ENCODE measurements at regions not wholly inside any gene's neighbourhood (a gene's known extent, or its start where the extent isn't known, plus 50 kb on each side); places are given as distances from the start of the nearest gene placed in this dataset.

GRCh38 chr9:38185647-38186403 lies 116.8 kb upstream of the SHB start:
- no peak overlapping the region for H3K9ac ChIP-seq (ENCODE audit: insufficient read length)
- H3K27ac ChIP-seq = no peak overlapping the region
- no peak for TF ChIP-seq POLR2AphosphoS5 (IDR thresholded peaks at IDR 0.05; ENCODE audit: borderline replicate concordance, low read depth, low read length)
- no peak for TF ChIP-seq FOXP2 (optimal IDR thresholded peaks at IDR 0.05; ENCODE audit: control extremely low read depth, extremely low read length, insufficient read depth)
- TF ChIP-seq EZH2 (IDR thresholded peaks at IDR 0.05) = no peak
- no peaks in the 10 kb centered on the region for H3K36me3 ChIP-seq (ENCODE audit: insufficient read depth, low read length)
- DNase-seq (ENCODE audit: low read depth, low spot score) = no peak
- H3K4me3 ChIP-seq = no peak overlapping the region
- H3K9me3 ChIP-seq (ENCODE audit: low read depth, low read length) = no peaks in the 10 kb centered on the region

GRCh38 chr9:38183994-38184568 lies 115.1 kb upstream of the SHB start:
- no peaks in the 10 kb centered on the region for H3K36me3 ChIP-seq (ENCODE audit: insufficient read depth, low read length)
- H3K9ac ChIP-seq (ENCODE audit: insufficient read length) = no peak overlapping the region
- H3K9me3 ChIP-seq (ENCODE audit: low read depth, low read length) = no peaks in the 10 kb centered on the region
- H3K27ac ChIP-seq = no peak overlapping the region
- TF ChIP-seq FOXP2 (optimal IDR thresholded peaks at IDR 0.05; ENCODE audit: control extremely low read depth, extremely low read length, insufficient read depth) (no peak), EZH2 (IDR thresholded peaks at IDR 0.05) (no peak), POLR2AphosphoS5 (IDR thresholded peaks at IDR 0.05; ENCODE audit: borderline replicate concordance, low read depth, low read length) (no peak)
- no peak for DNase-seq (ENCODE audit: low read depth, low spot score)
- H3K4me3 ChIP-seq = no peak overlapping the region

GRCh38 chr9:38182321-38182720 lies 113.3 kb upstream of the SHB start:
- no peaks in the 10 kb centered on the region for H3K9me3 ChIP-seq (ENCODE audit: low read depth, low read length)
- H3K4me3 ChIP-seq = no peak overlapping the region
- TF ChIP-seq POLR2AphosphoS5 (IDR thresholded peaks at IDR 0.05; ENCODE audit: borderline replicate concordance, low read depth, low read length) = no peak
- no peak for TF ChIP-seq EZH2 (IDR thresholded peaks at IDR 0.05)
- TF ChIP-seq FOXP2 (optimal IDR thresholded peaks at IDR 0.05; ENCODE audit: control extremely low read depth, extremely low read length, insufficient read depth) = no peak
- H3K27ac ChIP-seq = no peak overlapping the region
- H3K9ac ChIP-seq (ENCODE audit: insufficient read length) = no peak overlapping the region
- no peak for DNase-seq (ENCODE audit: low read depth, low spot score)
- H3K36me3 ChIP-seq (ENCODE audit: insufficient read depth, low read length) = no peaks in the 10 kb centered on the region

GRCh38 chr9:38181866-38182265 lies 112.8 kb upstream of the SHB start:
- no peak for DNase-seq (ENCODE audit: low read depth, low spot score)
- no peak overlapping the region for H3K27ac ChIP-seq
- no peak overlapping the region for H3K4me3 ChIP-seq
- no peaks in the 10 kb centered on the region for H3K36me3 ChIP-seq (ENCODE audit: insufficient read depth, low read length)
- no peak overlapping the region for H3K9ac ChIP-seq (ENCODE audit: insufficient read length)
- TF ChIP-seq POLR2AphosphoS5 (IDR thresholded peaks at IDR 0.05; ENCODE audit: borderline replicate concordance, low read depth, low read length) (no peak), FOXP2 (optimal IDR thresholded peaks at IDR 0.05; ENCODE audit: control extremely low read depth, extremely low read length, insufficient read depth) (no peak), EZH2 (IDR thresholded peaks at IDR 0.05) (no peak)
- H3K9me3 ChIP-seq (ENCODE audit: low read depth, low read length) = no peaks in the 10 kb centered on the region

- no peak for DNase-seq (ENCODE audit: low read depth, low spot score)
- TF ChIP-seq FOXP2 (optimal IDR thresholded peaks at IDR 0.05; ENCODE audit: control extremely low read depth, extremely low read length, insufficient read depth) = no peak
- TF ChIP-seq POLR2AphosphoS5 (IDR thresholded peaks at IDR 0.05; ENCODE audit: borderline replicate concordance, low read depth, low read length) = no peak
- no peak for TF ChIP-seq EZH2 (IDR thresholded peaks at IDR 0.05)
Measured at GRCh38 chr9:38181232-38181631, 112.2 kb upstream of the SHB start.

GRCh38 chr9:38180656-38181055 lies 111.6 kb upstream of the SHB start:
- no peak overlapping the region for H3K4me3 ChIP-seq
- no peak for DNase-seq (ENCODE audit: low read depth, low spot score)
- H3K9ac ChIP-seq (ENCODE audit: insufficient read length) = no peak overlapping the region
- TF ChIP-seq POLR2AphosphoS5 (IDR thresholded peaks at IDR 0.05; ENCODE audit: borderline replicate concordance, low read depth, low read length) (no peak), FOXP2 (optimal IDR thresholded peaks at IDR 0.05; ENCODE audit: control extremely low read depth, extremely low read length, insufficient read depth) (no peak), EZH2 (IDR thresholded peaks at IDR 0.05) (no peak)
- no peak overlapping the region for H3K27ac ChIP-seq
- no peaks in the 10 kb centered on the region for H3K36me3 ChIP-seq (ENCODE audit: insufficient read depth, low read length)
- no peaks in the 10 kb centered on the region for H3K9me3 ChIP-seq (ENCODE audit: low read depth, low read length)

More at GRCh38 chr9:38181232-38181631, 112.2 kb upstream of the SHB start:
- H3K9me3 ChIP-seq (ENCODE audit: low read depth, low read length) = no peaks in the 10 kb centered on the region
- no peak overlapping the region for H3K4me3 ChIP-seq
- H3K9ac ChIP-seq (ENCODE audit: insufficient read length) = no peak overlapping the region
- H3K36me3 ChIP-seq (ENCODE audit: insufficient read depth, low read length) = no peaks in the 10 kb centered on the region
- H3K27ac ChIP-seq = no peak overlapping the region

- Histone ChIP-seq H3K9ac (ENCODE audit: insufficient read length) (no peak overlapping the region), H3K36me3 (ENCODE audit: insufficient read depth, low read length) (no peaks in the 10 kb centered on the region), H3K4me3 (no peak overlapping the region), H3K27ac (no peak overlapping the region), H3K9me3 (ENCODE audit: low read depth, low read length) (no peaks in the 10 kb centered on the region)
- TF ChIP-seq FOXP2 (optimal IDR thresholded peaks at IDR 0.05; ENCODE audit: control extremely low read depth, extremely low read length, insufficient read depth) (no peak), POLR2AphosphoS5 (IDR thresholded peaks at IDR 0.05; ENCODE audit: borderline replicate concordance, low read depth, low read length) (no peak), EZH2 (IDR thresholded peaks at IDR 0.05) (no peak)
- no peak for DNase-seq (ENCODE audit: low read depth, low spot score)
Measured at GRCh38 chr9:38179965-38180364, 110.9 kb upstream of the SHB start.

GRCh38 chr9:38178237-38178636 lies 109.2 kb upstream of the SHB start:
- no peak overlapping the region for H3K27ac ChIP-seq
- no peaks in the 10 kb centered on the region for H3K36me3 ChIP-seq (ENCODE audit: insufficient read depth, low read length)
- H3K4me3 ChIP-seq = no peak overlapping the region
- no peaks in the 10 kb centered on the region for H3K9me3 ChIP-seq (ENCODE audit: low read depth, low read length)
- TF ChIP-seq POLR2AphosphoS5 (IDR thresholded peaks at IDR 0.05; ENCODE audit: borderline replicate concordance, low read depth, low read length) = no peak
- no peak for TF ChIP-seq EZH2 (IDR thresholded peaks at IDR 0.05)
- no peak for TF ChIP-seq FOXP2 (optimal IDR thresholded peaks at IDR 0.05; ENCODE audit: control extremely low read depth, extremely low read length, insufficient read depth)
- DNase-seq (ENCODE audit: low read depth, low spot score) = no peak
- H3K9ac ChIP-seq (ENCODE audit: insufficient read length) = no peak overlapping the region

Measured in SK-N-MC (cell line).